Skeletal muscle tissue (tissue), 3 donors: ENCODE measurements at regions not wholly inside any gene's neighbourhood (a gene's known extent, or its start where the extent isn't known, plus 50 kb on each side); places are given as distances from the start of the nearest gene placed in this dataset.

Experiments used
- H3K27ac ChIP-seq: one replicate; pipeline ENCODE4 v1.7.0; 2013; ENCODE audit warnings: mild to moderate bottlenecking, low read depth, low read length, inconsistent platforms
- H3K27me3 ChIP-seq, 3 donors: one replicate each; pipeline ENCODE4 v1.7.0; 2013; ENCODE audit warnings: low read length in 3 of 3; ENCODE audit not compliant: control insufficient read depth in 3 of 3, insufficient read depth in 3 of 3
- H3K36me3 ChIP-seq, 3 donors: one replicate each; pipeline ENCODE4 v1.7.0; 2013; ENCODE audit warnings: low read length in 3 of 3; ENCODE audit not compliant: control insufficient read depth in 3 of 3, insufficient read depth in 3 of 3
- H3K4me1 ChIP-seq, 3 donors: one replicate each; pipeline ENCODE4 v1.7.0; 2013; ENCODE audit warnings: low read length in 3 of 3, mild to moderate bottlenecking in 3 of 3; ENCODE audit not compliant: control insufficient read depth in 3 of 3, insufficient read depth in 3 of 3
- H3K4me3 ChIP-seq, 3 donors: one replicate each; pipeline ENCODE4 v1.7.0; 2013; ENCODE audit warnings: low read length in 3 of 3
- H3K9ac ChIP-seq, 3 donors: one replicate each; pipeline ENCODE4 v1.7.0; 2013; ENCODE audit warnings: low read length in 3 of 3, mild to moderate bottlenecking in 3 of 3, moderate library complexity in 2 of 3, low read depth in 1 of 3
- H3K9me3 ChIP-seq, 3 donors: one replicate each; pipeline ENCODE4 v1.7.0; 2013; ENCODE audit warnings: low read length in 3 of 3; ENCODE audit not compliant: control insufficient read depth in 3 of 3
- donor health status: Osteomylitis.

GRCh38 chr5:72694856-72695255, 121.6 kb upstream of the TNPO1 start:
- Histone ChIP-seq H3K36me3 (no peaks in the 10 kb centered on the region), H3K27me3 (no peaks in the 10 kb centered on the region), H3K4me3 (no peak overlapping the region), H3K4me1 (no peaks in the 10 kb centered on the region), H3K9me3 (no peaks in the 10 kb centered on the region), H3K27ac (no peak overlapping the region), H3K9ac (no peak overlapping the region)

- Histone ChIP-seq H3K9ac (no peak overlapping the region), H3K9me3 (no peaks in the 10 kb centered on the region), H3K27me3 (no peaks in the 10 kb centered on the region), H3K4me3 (no peak overlapping the region), H3K27ac (no peak overlapping the region), H3K36me3 (no peaks in the 10 kb centered on the region), H3K4me1 (no peaks in the 10 kb centered on the region)
These were observed 122.8 kb upstream of the TNPO1 start for GRCh38 chr5:72693546-72694205.

- Histone ChIP-seq H3K27me3 (no peaks in the 10 kb centered on the region), H3K27ac (no peak overlapping the region), H3K36me3 (no peaks in the 10 kb centered on the region), H3K9me3 (no peaks in the 10 kb centered on the region), H3K4me3 (no peak overlapping the region), H3K9ac (no peak overlapping the region), H3K4me1 (no peaks in the 10 kb centered on the region)
These were observed 123.6 kb upstream of the TNPO1 start for GRCh38 chr5:72692651-72693442.

- Histone ChIP-seq H3K27me3 (no peaks in the 10 kb centered on the region), H3K4me3 (no peak overlapping the region), H3K4me1 (no peaks in the 10 kb centered on the region), H3K36me3 (no peaks in the 10 kb centered on the region), H3K9me3 (no peaks in the 10 kb centered on the region), H3K27ac (no peak overlapping the region), H3K9ac (no peak overlapping the region)
These were observed 124.2 kb upstream of the TNPO1 start for GRCh38 chr5:72692231-72692637.

GRCh38 chr5:72691751-72692150, 124.7 kb upstream of the TNPO1 start:
- Histone ChIP-seq H3K4me3 (no peak overlapping the region), H3K9me3 (no peaks in the 10 kb centered on the region), H3K27ac (no peak overlapping the region), H3K36me3 (no peaks in the 10 kb centered on the region), H3K27me3 (no peaks in the 10 kb centered on the region), H3K4me1 (no peaks in the 10 kb centered on the region), H3K9ac (no peak overlapping the region)

GRCh38 chr5:72688916-72689315, 127.5 kb upstream of the TNPO1 start:
- Histone ChIP-seq H3K9me3 (no peaks in the 10 kb centered on the region), H3K27me3 (no peaks in the 10 kb centered on the region)

GRCh38 chr5:72687288-72687687, 129.2 kb upstream of the TNPO1 start:
- Histone ChIP-seq H3K27ac (no peak overlapping the region), H3K4me3 (no peak overlapping the region), H3K4me1 (no peaks in the 10 kb centered on the region), H3K27me3 (no peaks in the 10 kb centered on the region), H3K9me3 (no peaks in the 10 kb centered on the region), H3K9ac (no peak overlapping the region), H3K36me3 (no peaks in the 10 kb centered on the region)

More at GRCh38 chr5:72688916-72689315, 127.5 kb upstream of the TNPO1 start:
- no peak overlapping the region for H3K9ac ChIP-seq
- H3K4me1 ChIP-seq = no peaks in the 10 kb centered on the region
- no peak overlapping the region for H3K27ac ChIP-seq
- H3K4me3 ChIP-seq = no peak overlapping the region
- H3K36me3 ChIP-seq = no peaks in the 10 kb centered on the region

- Histone ChIP-seq H3K9ac (no peak overlapping the region), H3K4me1 (no peaks in the 10 kb centered on the region), H3K27ac (no peak overlapping the region), H3K27me3 (no peaks in the 10 kb centered on the region), H3K4me3 (no peak overlapping the region), H3K9me3 (no peaks in the 10 kb centered on the region), H3K36me3 (no peaks in the 10 kb centered on the region)
These were observed 133.9 kb upstream of the TNPO1 start for GRCh38 chr5:72682561-72682960.

- Histone ChIP-seq H3K36me3 (no peaks in the 10 kb centered on the region), H3K4me3 (no peak overlapping the region), H3K27ac (no peak overlapping the region), H3K4me1 (no peaks in the 10 kb centered on the region), H3K9ac (no peak overlapping the region), H3K27me3 (no peaks in the 10 kb centered on the region), H3K9me3 (no peaks in the 10 kb centered on the region)
These were observed 134.7 kb upstream of the TNPO1 start for GRCh38 chr5:72681781-72682180.

GRCh38 chr5:72677447-72677846, 139.0 kb upstream of the TNPO1 start:
- H3K4me1 ChIP-seq = no peaks in the 10 kb centered on the region
- no peaks in the 10 kb centered on the region for H3K36me3 ChIP-seq
- H3K9ac ChIP-seq = no peak overlapping the region
- H3K27me3 ChIP-seq = no peaks in the 10 kb centered on the region
- H3K27ac ChIP-seq = no peak overlapping the region
- no peak overlapping the region for H3K4me3 ChIP-seq
- H3K9me3 ChIP-seq = no peaks in the 10 kb centered on the region
